ENCODE measurements at regions not wholly inside any gene's neighbourhood (a gene's known extent, or its start where the extent isn't known, plus 50 kb on each side); places are given as distances from the start of the nearest gene placed in this dataset.
A peak's percentile ranks its signal among the peaks of the same experiment; 100 is the strongest.
"Not testable (repeated sequence)": the region's sequence is repeated elsewhere in the genome, so short reads cannot be mapped to it uniquely, and the experiment has no call there.

- not testable (repeated sequence) for DNase-seq
Observed at GRCh38 chr6:85071845-85072244, 307.4 kb upstream of the TBX18 start.

GRCh38 chr6:85069577-85069976, 305.2 kb upstream of the TBX18 start:
- no peak for DNase-seq

GRCh38 chr6:85068221-85068620, 303.8 kb upstream of the TBX18 start:
- no peak for DNase-seq

- no peak for DNase-seq
Observed at GRCh38 chr6:85066266-85066665, 301.9 kb upstream of the TBX18 start.

GRCh38 chr6:85065831-85066230, 301.4 kb upstream of the TBX18 start:
- no peak for DNase-seq

GRCh38 chr6:85063611-85064010, 299.2 kb upstream of the TBX18 start:
- no peak for DNase-seq

- no peak for DNase-seq
Observed at GRCh38 chr6:85062884-85063283, 298.5 kb upstream of the TBX18 start.

GRCh38 chr6:85058806-85059205, 294.4 kb upstream of the TBX18 start:
- no peak for DNase-seq

- no peak for DNase-seq
Observed at GRCh38 chr6:85050149-85050548, 285.8 kb upstream of the TBX18 start.

- no peak for DNase-seq
Observed at GRCh38 chr6:85049282-85049681, 284.9 kb upstream of the TBX18 start.

- no peak for DNase-seq
Observed at GRCh38 chr6:85047818-85048217, 283.4 kb upstream of the TBX18 start.

- DNase-seq: not testable (repeated sequence)
Observed at GRCh38 chr6:85045767-85046166, 281.4 kb upstream of the TBX18 start.

- DNase-seq: no peak
Observed at GRCh38 chr6:85044361-85044760, 280.0 kb upstream of the TBX18 start.

GRCh38 chr6:85041376-85041775, 277.0 kb upstream of the TBX18 start:
- no peak for DNase-seq

- DNase-seq: no peak
Observed at GRCh38 chr6:85037221-85037620, 272.8 kb upstream of the TBX18 start.

GRCh38 chr6:85035766-85036165, 271.4 kb upstream of the TBX18 start:
- DNase-seq: no peak

GRCh38 chr6:85033547-85033946, 269.1 kb upstream of the TBX18 start:
- DNase-seq: no peak

GRCh38 chr6:85026021-85026420, 261.6 kb upstream of the TBX18 start:
- no peak for DNase-seq

GRCh38 chr6:85023721-85024120, 259.3 kb upstream of the TBX18 start:
- DNase-seq: no peak

- DNase-seq: no peak
Observed at GRCh38 chr6:85017352-85017751, 253.0 kb upstream of the TBX18 start.

GRCh38 chr6:85016726-85017125, 252.3 kb upstream of the TBX18 start:
- DNase-seq: no peak

GRCh38 chr6:85015396-85015990, 251.1 kb upstream of the TBX18 start:
- DNase-seq: peak; percentile 41

- no peak for DNase-seq
Observed at GRCh38 chr6:85010865-85011264, 246.5 kb upstream of the TBX18 start.

- no peak for DNase-seq
Observed at GRCh38 chr6:85008296-85009009, 244.1 kb upstream of the TBX18 start.
